Right lobe of liver (tissue), 6 donors: ENCODE measurements at regions not wholly inside any gene's neighbourhood (a gene's known extent, or its start where the extent isn't known, plus 50 kb on each side); places are given as distances from the start of the nearest gene placed in this dataset.

Experiments
- ATAC-seq, 4 donors: fragments of 200-7000 bp; cut with Tn5 transposase; one replicate each; pipeline ENCODE4 v1.9.1; 2020; ENCODE audit warnings: mild to moderate bottlenecking in 4 of 4, moderate library complexity in 4 of 4
- DNase-seq, 3 donors: peaks; one replicate each; pipeline ENCODE4 v3.0.0-alpha.2; 2020
- H3K27ac ChIP-seq, 3 donors: fragments of 200-600 bp; one replicate each; pipeline ENCODE4 v1.8.0; 2022
- H3K27me3 ChIP-seq, 2 donors: fragments of 200-600 bp; one replicate each; pipeline ENCODE4 v1.8.0; 2022
- H3K36me3 ChIP-seq, 4 donors: fragments of 200-600 bp; sonication (generic) in 1 of 4; one replicate each; pipeline versions ENCODE4 v1.5.1 to v1.8.0; 2017 to 2022; ENCODE audit warnings: control low read depth in 1 of 4
- H3K4me1 ChIP-seq, 4 donors: fragments of 200-600 bp; sonication (generic) in 1 of 4; one replicate each; pipeline versions ENCODE4 v1.5.1 to v1.8.0; 2017 to 2022; ENCODE audit warnings: control low read depth in 1 of 4
- H3K4me3 ChIP-seq, 3 donors: fragments of 200-600 bp; one replicate each; pipeline ENCODE4 v1.8.0; 2022
- H3K9me3 ChIP-seq, 4 donors: fragments of 200-600 bp; sonication (generic) in 1 of 4; one replicate each; pipeline versions ENCODE4 v1.5.1 to v1.8.0; 2017 to 2022; ENCODE audit warnings: control low read depth in 1 of 4
- POLR2A ChIP-seq: fragments of 450-650 bp; IDR thresholded peaks from one replicate; pipeline ENCODE4 v1.6.1; 2017; ENCODE audit warnings: antibody characterized with exemption, mild to moderate bottlenecking
- WGBS: methylation state at CpG from one replicate; pipeline ENCODE4 v1.1.6; 2018; ENCODE audit warnings: low coverage, low lambda C conversion rate; ENCODE audit not compliant: insufficient coverage; ENCODE audit errors: missing lambda C conversion rate; 5-methylcytosine and 5-hydroxymethylcytosine counted together
- intact Hi-C, 2 donors: fragments of 100-400 bp; cut with DNase I; formaldehyde crosslinking; loops; one replicate each; pipeline versions ENCODE4 v1.11.2 to v1.14.1; 2022
- TF ChIP-seq, protein P1 (sequence below), 4 donors: fragments of 200-600 bp in 3 of 4; fragments of 450-650 bp in 1 of 4; IDR thresholded peaks; one replicate each; pipeline versions ENCODE4 v1.5.1 to v1.8.0; 2016 to 2022; ENCODE audit warnings: antibody characterized with exemption in 4 of 4, mild to moderate bottlenecking in 2 of 4
- donor health status: DM: no; HTN: yes; CAD: no.
- donor health status: DM: no; HTN: no; CAD: no.
- donor health status: DM: no; HTN: no; CAD: no.
- donor health status: DM: no; HTN: yes; CAD: no.
- donor health status: DM: no; HTN: yes; CAD: no.

- 60% methylated on average over 1 of the region's 6 CpGs for WGBS
- intact Hi-C loops, result no loop called here
- Histone ChIP-seq H3K27ac (no peak overlapping the region), H3K4me3 (no peak overlapping the region), H3K9me3 (no peaks in the 10 kb centered on the region), H3K36me3 (no peaks in the 10 kb centered on the region), H3K27me3 (no peaks in the 10 kb centered on the region), H3K4me1 (no peaks in the 10 kb centered on the region)
- TF ChIP-seq POLR2A, result no peak
- TF ChIP-seq, protein P1, sequence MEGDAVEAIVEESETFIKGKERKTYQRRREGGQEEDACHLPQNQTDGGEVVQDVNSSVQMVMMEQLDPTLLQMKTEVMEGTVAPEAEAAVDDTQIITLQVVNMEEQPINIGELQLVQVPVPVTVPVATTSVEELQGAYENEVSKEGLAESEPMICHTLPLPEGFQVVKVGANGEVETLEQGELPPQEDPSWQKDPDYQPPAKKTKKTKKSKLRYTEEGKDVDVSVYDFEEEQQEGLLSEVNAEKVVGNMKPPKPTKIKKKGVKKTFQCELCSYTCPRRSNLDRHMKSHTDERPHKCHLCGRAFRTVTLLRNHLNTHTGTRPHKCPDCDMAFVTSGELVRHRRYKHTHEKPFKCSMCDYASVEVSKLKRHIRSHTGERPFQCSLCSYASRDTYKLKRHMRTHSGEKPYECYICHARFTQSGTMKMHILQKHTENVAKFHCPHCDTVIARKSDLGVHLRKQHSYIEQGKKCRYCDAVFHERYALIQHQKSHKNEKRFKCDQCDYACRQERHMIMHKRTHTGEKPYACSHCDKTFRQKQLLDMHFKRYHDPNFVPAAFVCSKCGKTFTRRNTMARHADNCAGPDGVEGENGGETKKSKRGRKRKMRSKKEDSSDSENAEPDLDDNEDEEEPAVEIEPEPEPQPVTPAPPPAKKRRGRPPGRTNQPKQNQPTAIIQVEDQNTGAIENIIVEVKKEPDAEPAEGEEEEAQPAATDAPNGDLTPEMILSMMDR (IDR thresholded peaks at IDR 0.05), result no peak
- no peak for ATAC-seq
- no peak for DNase-seq
Observed at GRCh38 chr21:41634211-41634694, 126.3 kb upstream of the TMPRSS2 start.

DNA sequence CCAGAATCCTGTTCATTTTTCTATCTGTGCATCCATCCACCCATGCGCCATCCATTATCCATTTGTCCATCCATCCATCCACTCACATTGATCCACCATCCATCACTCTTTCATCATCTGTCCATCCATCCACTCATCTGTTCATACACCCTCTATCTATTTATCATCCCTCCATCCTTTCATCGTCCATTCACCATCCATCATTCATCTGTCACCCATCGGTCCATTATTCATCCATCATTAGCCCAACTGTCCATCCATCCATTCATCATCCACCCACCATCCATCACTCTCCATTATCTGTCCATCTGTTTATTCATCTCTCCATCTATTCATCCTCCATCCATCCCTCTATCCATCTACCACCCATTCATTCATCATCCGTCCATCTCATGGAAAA lies 125.7 kb upstream of the TMPRSS2 start:
- Histone ChIP-seq H3K4me1 (no peaks in the 10 kb centered on the region), H3K36me3 (no peaks in the 10 kb centered on the region), H3K4me3 (no peak overlapping the region), H3K27me3 (no peaks in the 10 kb centered on the region), H3K9me3 (no peaks in the 10 kb centered on the region), H3K27ac (no peak overlapping the region)
- ATAC-seq, result no peak
- intact Hi-C loops, result no loop called here
- no peak for TF ChIP-seq POLR2A
- TF ChIP-seq, protein P1 (IDR thresholded peaks at IDR 0.05), result no peak
- no peak for DNase-seq
- 73% methylated on average over 4 of the region's 4 CpGs for WGBS

DNA sequence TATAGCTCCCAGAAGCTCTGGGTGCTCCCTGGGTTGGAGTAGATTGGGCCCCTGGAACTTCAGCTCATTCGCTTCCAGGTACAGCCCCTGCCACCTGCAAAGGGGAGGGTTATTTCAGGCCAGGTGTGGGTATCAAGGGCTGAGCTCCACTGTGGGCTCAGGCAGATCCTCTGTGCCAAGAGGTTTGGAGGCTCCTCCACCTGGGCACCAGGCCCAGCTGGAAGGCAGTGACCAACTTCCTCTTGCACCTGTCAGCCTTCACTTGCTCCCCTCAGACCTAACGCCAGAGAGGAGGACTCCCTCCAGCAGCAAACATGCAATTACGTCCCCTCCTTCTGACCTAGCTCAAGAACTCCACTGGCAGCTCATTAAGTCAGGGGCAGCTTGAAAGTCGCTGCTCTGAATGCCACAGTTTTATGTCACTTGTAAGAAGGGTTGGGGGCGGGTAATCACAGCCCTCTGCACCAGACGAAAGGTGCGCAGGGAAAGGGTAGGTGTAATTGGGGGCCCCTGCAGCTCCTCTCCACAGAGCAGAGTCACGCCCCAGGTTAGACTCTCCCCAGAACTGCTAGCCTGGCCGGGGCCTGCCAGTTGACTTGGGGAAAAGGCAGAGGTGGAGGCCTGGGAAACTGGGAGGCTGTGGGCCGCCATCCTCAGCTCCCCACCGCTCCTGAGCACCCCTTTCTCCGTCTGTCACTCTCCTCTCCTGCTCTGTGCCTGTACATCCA lies 125.0 kb upstream of the TMPRSS2 start:
- 56% methylated on average over 3 of the region's 12 CpGs for WGBS
- H3K9me3 ChIP-seq, result no peaks in the 10 kb centered on the region
- H3K27me3 ChIP-seq, result no peaks in the 10 kb centered on the region
- no peak overlapping the region for H3K27ac ChIP-seq
- DNase-seq (no peak), ATAC-seq (no peak)
- H3K36me3 ChIP-seq, result no peaks in the 10 kb centered on the region
- no peak for TF ChIP-seq POLR2A
- TF ChIP-seq, protein P1 (IDR thresholded peaks at IDR 0.05), result no peak
- H3K4me3 ChIP-seq, result no peak overlapping the region
- H3K4me1 ChIP-seq, result no peaks in the 10 kb centered on the region
- intact Hi-C loops, result no loop called here

DNA sequence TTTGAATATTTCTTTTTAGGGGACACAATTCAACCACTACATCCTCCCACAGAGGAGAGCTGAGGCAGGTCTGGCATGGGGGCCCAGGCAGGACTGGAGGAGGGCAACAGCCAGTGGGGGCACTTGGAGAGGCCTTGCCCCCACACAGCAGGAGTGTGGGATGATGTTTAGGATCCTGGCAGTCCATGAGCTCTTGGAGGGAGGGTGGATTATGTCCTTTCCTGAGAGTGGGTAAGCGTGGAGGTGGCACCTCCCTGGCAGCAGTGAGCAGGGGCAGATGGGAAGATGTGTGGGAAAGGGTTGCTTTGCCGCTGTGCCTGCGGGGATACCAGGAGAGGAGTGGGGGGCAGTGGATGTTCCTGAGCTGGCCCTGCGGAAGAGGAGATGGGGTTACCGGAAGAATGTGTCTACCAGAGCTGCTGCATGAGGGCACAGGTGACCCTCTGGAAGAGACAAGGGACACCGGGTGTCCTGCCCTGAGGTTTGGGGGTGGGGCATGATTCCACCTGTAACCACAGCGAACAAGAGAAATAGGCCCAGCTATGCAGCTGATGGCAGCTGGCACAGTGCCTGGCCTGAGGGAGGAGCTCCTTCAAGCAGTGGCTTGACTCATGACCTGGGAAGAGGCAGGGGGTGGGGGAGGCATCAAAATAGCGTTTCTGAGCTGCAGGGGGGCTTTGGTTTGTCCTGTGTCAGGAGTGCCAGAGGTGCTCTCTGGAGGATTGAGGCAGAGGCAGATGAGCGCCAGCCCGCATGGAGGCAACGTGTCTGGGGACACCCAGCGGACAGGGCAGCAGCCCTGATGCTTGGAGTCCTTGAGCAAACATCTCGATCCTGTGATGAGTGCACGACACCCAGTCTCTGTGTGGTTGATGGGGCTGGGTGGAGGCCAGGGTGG lies 123.9 kb upstream of the TMPRSS2 start:
- intact Hi-C loops, result no loop called here
- no peak for TF ChIP-seq POLR2A
- TF ChIP-seq, protein P1 (IDR thresholded peaks at IDR 0.05), result no peak
- ATAC-seq (no peak), DNase-seq (no peak)
- H3K36me3 ChIP-seq, result no peaks in the 10 kb centered on the region
- no peaks in the 10 kb centered on the region for H3K9me3 ChIP-seq
- no peaks in the 10 kb centered on the region for H3K4me1 ChIP-seq
- 83% methylated on average over 9 of the region's 14 CpGs for WGBS
- no peaks in the 10 kb centered on the region for H3K27me3 ChIP-seq
- H3K27ac ChIP-seq, result no peak overlapping the region
- no peak overlapping the region for H3K4me3 ChIP-seq
